ENCODE measurements at regions not wholly inside any gene's neighbourhood (a gene's known extent, or its start where the extent isn't known, plus 50 kb on each side); places are given as distances from the start of the nearest gene placed in this dataset.

DNA sequence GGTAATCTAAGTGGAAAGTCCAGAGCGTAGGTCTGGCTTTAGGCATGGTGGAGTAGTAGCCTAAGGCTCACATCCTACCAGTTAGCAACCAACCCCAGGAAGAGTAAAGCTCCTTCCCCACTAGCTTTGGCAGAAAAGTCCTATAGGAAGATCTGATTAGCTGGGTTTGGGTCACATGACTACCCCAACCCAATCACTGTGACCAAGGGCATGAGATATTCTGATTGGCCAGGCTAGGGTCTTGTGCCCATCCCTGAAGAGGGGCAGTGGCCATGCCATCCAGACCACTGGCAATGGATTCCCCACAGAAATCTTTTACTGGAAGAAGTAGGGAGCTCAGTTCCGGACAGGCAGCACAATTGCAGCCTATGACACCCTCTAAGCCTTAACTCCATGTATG is 58.6 kb upstream of the CD34 start:
- TF ChIP-seq, protein P1, sequence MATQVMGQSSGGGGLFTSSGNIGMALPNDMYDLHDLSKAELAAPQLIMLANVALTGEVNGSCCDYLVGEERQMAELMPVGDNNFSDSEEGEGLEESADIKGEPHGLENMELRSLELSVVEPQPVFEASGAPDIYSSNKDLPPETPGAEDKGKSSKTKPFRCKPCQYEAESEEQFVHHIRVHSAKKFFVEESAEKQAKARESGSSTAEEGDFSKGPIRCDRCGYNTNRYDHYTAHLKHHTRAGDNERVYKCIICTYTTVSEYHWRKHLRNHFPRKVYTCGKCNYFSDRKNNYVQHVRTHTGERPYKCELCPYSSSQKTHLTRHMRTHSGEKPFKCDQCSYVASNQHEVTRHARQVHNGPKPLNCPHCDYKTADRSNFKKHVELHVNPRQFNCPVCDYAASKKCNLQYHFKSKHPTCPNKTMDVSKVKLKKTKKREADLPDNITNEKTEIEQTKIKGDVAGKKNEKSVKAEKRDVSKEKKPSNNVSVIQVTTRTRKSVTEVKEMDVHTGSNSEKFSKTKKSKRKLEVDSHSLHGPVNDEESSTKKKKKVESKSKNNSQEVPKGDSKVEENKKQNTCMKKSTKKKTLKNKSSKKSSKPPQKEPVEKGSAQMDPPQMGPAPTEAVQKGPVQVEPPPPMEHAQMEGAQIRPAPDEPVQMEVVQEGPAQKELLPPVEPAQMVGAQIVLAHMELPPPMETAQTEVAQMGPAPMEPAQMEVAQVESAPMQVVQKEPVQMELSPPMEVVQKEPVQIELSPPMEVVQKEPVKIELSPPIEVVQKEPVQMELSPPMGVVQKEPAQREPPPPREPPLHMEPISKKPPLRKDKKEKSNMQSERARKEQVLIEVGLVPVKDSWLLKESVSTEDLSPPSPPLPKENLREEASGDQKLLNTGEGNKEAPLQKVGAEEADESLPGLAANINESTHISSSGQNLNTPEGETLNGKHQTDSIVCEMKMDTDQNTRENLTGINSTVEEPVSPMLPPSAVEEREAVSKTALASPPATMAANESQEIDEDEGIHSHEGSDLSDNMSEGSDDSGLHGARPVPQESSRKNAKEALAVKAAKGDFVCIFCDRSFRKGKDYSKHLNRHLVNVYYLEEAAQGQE (IDR thresholded peaks at IDR 0.05; ENCODE audit: borderline replicate concordance): no peak
- TF ChIP-seq, protein P2, sequence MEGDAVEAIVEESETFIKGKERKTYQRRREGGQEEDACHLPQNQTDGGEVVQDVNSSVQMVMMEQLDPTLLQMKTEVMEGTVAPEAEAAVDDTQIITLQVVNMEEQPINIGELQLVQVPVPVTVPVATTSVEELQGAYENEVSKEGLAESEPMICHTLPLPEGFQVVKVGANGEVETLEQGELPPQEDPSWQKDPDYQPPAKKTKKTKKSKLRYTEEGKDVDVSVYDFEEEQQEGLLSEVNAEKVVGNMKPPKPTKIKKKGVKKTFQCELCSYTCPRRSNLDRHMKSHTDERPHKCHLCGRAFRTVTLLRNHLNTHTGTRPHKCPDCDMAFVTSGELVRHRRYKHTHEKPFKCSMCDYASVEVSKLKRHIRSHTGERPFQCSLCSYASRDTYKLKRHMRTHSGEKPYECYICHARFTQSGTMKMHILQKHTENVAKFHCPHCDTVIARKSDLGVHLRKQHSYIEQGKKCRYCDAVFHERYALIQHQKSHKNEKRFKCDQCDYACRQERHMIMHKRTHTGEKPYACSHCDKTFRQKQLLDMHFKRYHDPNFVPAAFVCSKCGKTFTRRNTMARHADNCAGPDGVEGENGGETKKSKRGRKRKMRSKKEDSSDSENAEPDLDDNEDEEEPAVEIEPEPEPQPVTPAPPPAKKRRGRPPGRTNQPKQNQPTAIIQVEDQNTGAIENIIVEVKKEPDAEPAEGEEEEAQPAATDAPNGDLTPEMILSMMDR (IDR thresholded peaks at IDR 0.05; ENCODE audit: poor library complexity, severe bottlenecking): no peak
- TF ChIP-seq RAD21 (conservative IDR thresholded peaks at IDR 0.05): no peak
- no peak for TF ChIP-seq MXI1 (conservative IDR thresholded peaks at IDR 0.05; ENCODE audit: poor library complexity, severe bottlenecking)
